ENCODE measurements at regions not wholly inside any gene's neighbourhood (a gene's known extent, or its start where the extent isn't known, plus 50 kb on each side); places are given as distances from the start of the nearest gene placed in this dataset.

GRCh38 chr10:90420637-90421318 lies 437.1 kb downstream of the HTR7 start:
- DNase-seq = no peak

GRCh38 chr10:90421874-90422273 lies 436.0 kb downstream of the HTR7 start:
- DNase-seq = no peak

GRCh38 chr10:90424730-90425129 lies 433.1 kb downstream of the HTR7 start:
- DNase-seq = no peak

- no peak for DNase-seq
These were observed 427.7 kb downstream of the HTR7 start for GRCh38 chr10:90430186-90430585.

- no peak for DNase-seq
These were observed 425.0 kb downstream of the HTR7 start for GRCh38 chr10:90432866-90433265.

- DNase-seq = no peak
These were observed 422.5 kb downstream of the HTR7 start for GRCh38 chr10:90435296-90435695.

GRCh38 chr10:90437452-90437851 lies 420.4 kb downstream of the HTR7 start:
- DNase-seq = no peak

- DNase-seq = no peak
These were observed 417.0 kb downstream of the HTR7 start for GRCh38 chr10:90440870-90441269.

GRCh38 chr10:90443342-90443741 lies 414.5 kb downstream of the HTR7 start:
- DNase-seq = no peak

- no peak for DNase-seq
These were observed 410.0 kb downstream of the HTR7 start for GRCh38 chr10:90447831-90448230.

GRCh38 chr10:90450797-90451196 lies 407.0 kb downstream of the HTR7 start:
- no peak for DNase-seq

- DNase-seq = no peak
These were observed 406.6 kb downstream of the HTR7 start for GRCh38 chr10:90451283-90451682.

GRCh38 chr10:90458054-90458453 lies 399.8 kb downstream of the HTR7 start:
- DNase-seq = no peak

GRCh38 chr10:90458571-90458970 lies 399.3 kb downstream of the HTR7 start:
- DNase-seq = no peak

GRCh38 chr10:90461437-90462155 lies 396.2 kb downstream of the HTR7 start:
- DNase-seq = no peak

- no peak for DNase-seq
These were observed 394.9 kb downstream of the HTR7 start for GRCh38 chr10:90462749-90463470.

GRCh38 chr10:90464329-90464728 lies 393.5 kb downstream of the HTR7 start:
- DNase-seq = no peak

GRCh38 chr10:90470966-90471365 lies 386.9 kb downstream of the HTR7 start:
- no peak for DNase-seq

GRCh38 chr10:90480466-90480865 lies 377.4 kb downstream of the HTR7 start:
- DNase-seq = no peak

GRCh38 chr10:90481326-90481923 lies 376.4 kb downstream of the HTR7 start:
- DNase-seq = no peak

GRCh38 chr10:90484518-90484917 lies 373.3 kb downstream of the HTR7 start:
- DNase-seq = no peak

- no peak for DNase-seq
These were observed 363.7 kb downstream of the HTR7 start for GRCh38 chr10:90494183-90494582.

- no peak for DNase-seq
These were observed 353.7 kb downstream of the HTR7 start for GRCh38 chr10:90504172-90504571.

- no peak for DNase-seq
These were observed 331.1 kb downstream of the HTR7 start for GRCh38 chr10:90526721-90527120.
